Neural progenitor cell (in vitro differentiated cells): ENCODE measurements at regions not wholly inside any gene's neighbourhood (a gene's known extent, or its start where the extent isn't known, plus 50 kb on each side); places are given as distances from the start of the nearest gene placed in this dataset.

Experiments used
- DNase-seq: peaks from one replicate; pipeline ENCODE4 v3.0.0-alpha.2; 2016; ENCODE audit warnings: low spot score
- H2AFZ ChIP-seq: fragments of 200-600 bp; sonication (generic); replicated peaks from 2 replicates; pipeline ENCODE4 v1.6.1; 2016; ENCODE audit warnings: antibody characterized with exemption
- H3F3A ChIP-seq: fragments of 200-600 bp; sonication (generic); 2 replicates; pipeline ENCODE4 v1.6.1; 2016; ENCODE audit warnings: antibody characterized with exemption, low read depth
- H3K27ac ChIP-seq: fragments of 200-600 bp; sonication (generic); 2 replicates; pipeline ENCODE4 v1.5.1; 2016; ENCODE audit warnings: mild to moderate bottlenecking
- H3K27me3 ChIP-seq: fragments of 200-600 bp; sonication (generic); 2 replicates; pipeline ENCODE4 v1.6.1; 2016; ENCODE audit warnings: mild to moderate bottlenecking, moderate library complexity
- H3K36me3 ChIP-seq: fragments of 200-600 bp; sonication (generic); 2 replicates; pipeline ENCODE4 v1.5.1; 2016
- H3K4me1 ChIP-seq: fragments of 200-600 bp; sonication (generic); 2 replicates; pipeline ENCODE4 v1.6.1; 2016; ENCODE audit warnings: mixed run types
- H3K4me2 ChIP-seq: fragments of 200-600 bp; sonication (generic); 2 replicates; pipeline ENCODE4 v1.6.1; 2016
- H3K4me3 ChIP-seq: fragments of 200-600 bp; sonication (generic); 2 replicates; pipeline ENCODE4 v1.5.1; 2016
- H3K79me2 ChIP-seq: fragments of 200-600 bp; sonication (generic); 2 replicates; pipeline ENCODE4 v1.6.1; 2016; ENCODE audit warnings: low read depth
- H3K9ac ChIP-seq: fragments of 200-600 bp; sonication (generic); 2 replicates; pipeline ENCODE4 v1.6.1; 2016
- H3K9me3 ChIP-seq: fragments of 200-600 bp; sonication (generic); 2 replicates; pipeline ENCODE4 v1.5.1; 2016; ENCODE audit warnings: low read depth
- H4K20me1 ChIP-seq: fragments of 200-600 bp; sonication (generic); 2 replicates; pipeline ENCODE4 v1.6.1; 2016; ENCODE audit warnings: low read depth
- H3K27ac Mint-ChIP-seq: 3 replicates; pipeline ENCODE4 v1.8.0; 2021; ENCODE audit warnings: mixed read lengths
- H3K27me3 Mint-ChIP-seq: 2 replicates; pipeline ENCODE4 v1.8.0; 2022; ENCODE audit warnings: low read depth, mild to moderate bottlenecking, inconsistent platforms, moderate library complexity, mixed read lengths; ENCODE audit not compliant: insufficient read depth
- H3K36me3 Mint-ChIP-seq: 3 replicates; pipeline ENCODE4 v1.8.0; 2021; ENCODE audit warnings: mixed read lengths
- H3K4me1 Mint-ChIP-seq: 3 replicates; pipeline ENCODE4 v1.8.0; 2021; ENCODE audit warnings: mixed read lengths
- H3K4me3 Mint-ChIP-seq: 3 replicates; pipeline ENCODE4 v1.8.0; 2021; ENCODE audit warnings: mild to moderate bottlenecking, moderate library complexity, mixed read lengths
- H3K9me3 Mint-ChIP-seq: 3 replicates; pipeline ENCODE4 v1.8.0; 2020; ENCODE audit warnings: mixed read lengths
- CTCF ChIP-seq: fragments of 200-600 bp; sonication (generic); IDR thresholded peaks from 2 replicates; pipeline ENCODE4 v1.5.1; 2017; ENCODE audit warnings: antibody characterized with exemption, mild to moderate bottlenecking
- EZH2 ChIP-seq: fragments of 200-600 bp; sonication (generic); IDR thresholded peaks from 2 replicates; pipeline ENCODE4 v1.6.1; 2017; ENCODE audit warnings: antibody characterized with exemption, mild to moderate bottlenecking, moderate library complexity
- EZH2phosphoT487 ChIP-seq: fragments of 200-600 bp; sonication (generic); IDR thresholded peaks from 2 replicates; pipeline ENCODE4 v1.6.1; 2017; ENCODE audit warnings: antibody characterized with exemption

GRCh38 chr5:144882739-144883283 is 712.1 kb downstream of the KCTD16 start:
- Mint-ChIP-seq H3K4me3 (no peak overlapping the region), H3K27ac (no peak overlapping the region), H3K36me3 (no peaks in the 10 kb centered on the region), H3K9me3 (peaks cover 4% of the 10 kb centered on the region), H3K27me3 (no peaks in the 10 kb centered on the region), H3K4me1 (no peaks in the 10 kb centered on the region)
- TF ChIP-seq CTCF (no peak), EZH2phosphoT487 (no peak), EZH2 (no peak)
- Histone ChIP-seq H3K9ac (no peak overlapping the region), H3F3A (no peaks in the 10 kb centered on the region), H4K20me1 (no peaks in the 10 kb centered on the region), H3K9me3 (no peaks in the 10 kb centered on the region), H2AFZ (no peak overlapping the region), H3K4me2 (no peak overlapping the region), H3K27me3 (no peaks in the 10 kb centered on the region), H3K27ac (no peak overlapping the region), H3K79me2 (no peaks in the 10 kb centered on the region), H3K36me3 (no peaks in the 10 kb centered on the region), H3K4me3 (no peak overlapping the region), H3K4me1 (no peaks in the 10 kb centered on the region)
- DNase-seq = no peak

GRCh38 chr5:144880513-144880912 is 709.8 kb downstream of the KCTD16 start:
- no peaks in the 10 kb centered on the region for H3K36me3 Mint-ChIP-seq
- Histone ChIP-seq H2AFZ (no peak overlapping the region), H3F3A (no peaks in the 10 kb centered on the region), H3K4me2 (no peak overlapping the region), H3K27ac (no peak overlapping the region), H3K9ac (no peak overlapping the region), H3K4me1 (no peaks in the 10 kb centered on the region), H3K9me3 (no peaks in the 10 kb centered on the region), H3K79me2 (no peaks in the 10 kb centered on the region), H4K20me1 (no peaks in the 10 kb centered on the region), H3K36me3 (no peaks in the 10 kb centered on the region), H3K4me3 (no peak overlapping the region), H3K27me3 (no peaks in the 10 kb centered on the region)
- H3K9me3 Mint-ChIP-seq = peaks cover 4% of the 10 kb centered on the region
- H3K27ac Mint-ChIP-seq = no peak overlapping the region
- no peak overlapping the region for H3K4me3 Mint-ChIP-seq
- DNase-seq = no peak
- no peaks in the 10 kb centered on the region for H3K27me3 Mint-ChIP-seq
- no peaks in the 10 kb centered on the region for H3K4me1 Mint-ChIP-seq
- TF ChIP-seq CTCF (no peak), EZH2phosphoT487 (no peak), EZH2 (no peak)

GRCh38 chr5:144876990-144877389 is 706.3 kb downstream of the KCTD16 start:
- H4K20me1 ChIP-seq = no peaks in the 10 kb centered on the region
- no peaks in the 10 kb centered on the region for H3F3A ChIP-seq
- H3K27ac Mint-ChIP-seq = no peak overlapping the region
- TF ChIP-seq EZH2 (no peak), CTCF (no peak), EZH2phosphoT487 (no peak)
- no peak overlapping the region for H3K4me2 ChIP-seq
- H3K27me3 Mint-ChIP-seq = no peaks in the 10 kb centered on the region
- H3K27ac ChIP-seq = no peak overlapping the region
- no peaks in the 10 kb centered on the region for H3K36me3 ChIP-seq
- H3K27me3 ChIP-seq = no peaks in the 10 kb centered on the region
- no peak overlapping the region for H3K4me3 Mint-ChIP-seq
- no peaks in the 10 kb centered on the region for H3K4me1 Mint-ChIP-seq
- H3K4me1 ChIP-seq = no peaks in the 10 kb centered on the region
- no peak for DNase-seq
- H3K9me3 ChIP-seq = no peaks in the 10 kb centered on the region
- H3K9ac ChIP-seq = no peak overlapping the region
- no peaks in the 10 kb centered on the region for H3K79me2 ChIP-seq
- H3K36me3 Mint-ChIP-seq = no peaks in the 10 kb centered on the region
- no peaks in the 10 kb centered on the region for H3K9me3 Mint-ChIP-seq
- H2AFZ ChIP-seq = no peak overlapping the region
- H3K4me3 ChIP-seq = no peak overlapping the region
